ENCODE measurements at regions not wholly inside any gene's neighbourhood (a gene's known extent, or its start where the extent isn't known, plus 50 kb on each side); places are given as distances from the start of the nearest gene placed in this dataset.

DNA sequence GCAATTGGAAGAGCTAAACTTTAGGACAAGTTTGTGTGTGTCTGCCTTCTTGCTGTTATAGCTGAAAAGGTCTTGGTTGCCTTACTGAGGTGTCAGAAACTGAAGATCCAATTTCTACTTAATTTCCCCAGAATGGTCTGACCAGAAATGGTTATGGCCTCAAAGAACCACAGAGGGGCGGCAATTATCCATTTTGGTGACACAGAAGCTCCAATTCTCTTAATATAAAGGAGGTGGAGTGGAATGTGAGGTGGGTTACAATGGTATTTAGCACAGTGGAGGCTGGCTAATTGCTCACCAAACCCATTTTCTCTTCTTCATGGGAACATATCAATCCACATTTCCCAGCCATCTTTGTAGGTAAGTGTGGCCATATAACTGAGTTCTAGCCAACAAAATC lies 1157.2 kb downstream of the OLFM4 start:
- TF ChIP-seq SIRT6 (IDR thresholded peaks at IDR 0.05; ENCODE audit: low read length) (no peak), TBP (IDR thresholded peaks at IDR 0.05; ENCODE audit: low read depth, low read length) (no peak), EZH2 (IDR thresholded peaks at IDR 0.05; ENCODE audit: low read depth, low read length, severe bottlenecking) (no peak), POLR2AphosphoS5 (IDR thresholded peaks at IDR 0.05; ENCODE audit: low read depth, low read length) (no peak), GABPA (IDR thresholded peaks at IDR 0.05; ENCODE audit: borderline replicate concordance, insufficient read depth, low read length) (no peak), HDAC6 (IDR thresholded peaks at IDR 0.05; ENCODE audit: low read depth, low read length) (no peak), POLR2A (IDR thresholded peaks at IDR 0.05; ENCODE audit: control extremely low read depth in 1 of 2, low read depth in 2 of 2, low read length in 2 of 2) (no peak), EP300 (IDR thresholded peaks at IDR 0.05; ENCODE audit: borderline replicate concordance in 1 of 2, low read depth in 2 of 2, low read length in 2 of 2) (no peak), KDM5A (IDR thresholded peaks at IDR 0.05; ENCODE audit: low read length) (no peak)
- TF ChIP-seq, protein P1, sequence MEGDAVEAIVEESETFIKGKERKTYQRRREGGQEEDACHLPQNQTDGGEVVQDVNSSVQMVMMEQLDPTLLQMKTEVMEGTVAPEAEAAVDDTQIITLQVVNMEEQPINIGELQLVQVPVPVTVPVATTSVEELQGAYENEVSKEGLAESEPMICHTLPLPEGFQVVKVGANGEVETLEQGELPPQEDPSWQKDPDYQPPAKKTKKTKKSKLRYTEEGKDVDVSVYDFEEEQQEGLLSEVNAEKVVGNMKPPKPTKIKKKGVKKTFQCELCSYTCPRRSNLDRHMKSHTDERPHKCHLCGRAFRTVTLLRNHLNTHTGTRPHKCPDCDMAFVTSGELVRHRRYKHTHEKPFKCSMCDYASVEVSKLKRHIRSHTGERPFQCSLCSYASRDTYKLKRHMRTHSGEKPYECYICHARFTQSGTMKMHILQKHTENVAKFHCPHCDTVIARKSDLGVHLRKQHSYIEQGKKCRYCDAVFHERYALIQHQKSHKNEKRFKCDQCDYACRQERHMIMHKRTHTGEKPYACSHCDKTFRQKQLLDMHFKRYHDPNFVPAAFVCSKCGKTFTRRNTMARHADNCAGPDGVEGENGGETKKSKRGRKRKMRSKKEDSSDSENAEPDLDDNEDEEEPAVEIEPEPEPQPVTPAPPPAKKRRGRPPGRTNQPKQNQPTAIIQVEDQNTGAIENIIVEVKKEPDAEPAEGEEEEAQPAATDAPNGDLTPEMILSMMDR (IDR thresholded peaks at IDR 0.05; ENCODE audit: control extremely low read depth in 1 of 3, insufficient read depth in 1 of 3, low read depth in 1 of 3, low read length in 3 of 3), result peak in 2 of 3 experiments; percentile 73 to 78; a peak in 3 of 4 replicates

Measured in H1 (cell line).